GM06990 (cell line): ENCODE measurements at regions not wholly inside any gene's neighbourhood (a gene's known extent, or its start where the extent isn't known, plus 50 kb on each side); places are given as distances from the start of the nearest gene placed in this dataset.

ENCODE experiments used
- DNase-seq: peaks from one replicate; pipeline ENCODE4 v3.0.0-alpha.2; 2011; ENCODE audit not compliant: insufficient read length; ENCODE audit errors: extremely low read depth
- H3K27me3 ChIP-seq: replicated peaks from 2 replicates; pipeline ENCODE4 v1.6.0; 2011; ENCODE audit warnings: low read length; ENCODE audit not compliant: control insufficient read depth, insufficient read depth
- H3K36me3 ChIP-seq: 2 replicates; pipeline ENCODE4 v1.5.1; 2011; ENCODE audit warnings: low read length; ENCODE audit not compliant: control insufficient read depth, insufficient read depth
- H3K4me3 ChIP-seq: replicated peaks from 2 replicates; pipeline ENCODE4 v1.5.1; 2011; ENCODE audit warnings: low read depth, mild to moderate bottlenecking, control low read depth, low read length
- CTCF ChIP-seq: IDR thresholded peaks from 2 replicates; pipeline ENCODE4 v1.5.1; 2011; ENCODE audit warnings: low read length, control low read depth, mild to moderate bottlenecking, inconsistent platforms; ENCODE audit not compliant: insufficient read depth, poor library complexity, severe bottlenecking

- H3K4me3 ChIP-seq, result no peak overlapping the region
- DNase-seq, result no peak
- H3K27me3 ChIP-seq, result no peaks in the 10 kb centered on the region
- H3K36me3 ChIP-seq, result no peaks in the 10 kb centered on the region
- TF ChIP-seq CTCF, result no peak
Observed at GRCh38 chr15:94855409-94856266, 624.3 kb downstream of the MCTP2 start.

- DNase-seq, result no peak
- Histone ChIP-seq H3K4me3 (no peak overlapping the region), H3K36me3 (no peaks in the 10 kb centered on the region), H3K27me3 (no peaks in the 10 kb centered on the region)
- TF ChIP-seq CTCF, result no peak
Observed at GRCh38 chr15:94856267-94856854, 625.0 kb downstream of the MCTP2 start.

GRCh38 chr15:94857466-94857865, 626.1 kb downstream of the MCTP2 start:
- no peaks in the 10 kb centered on the region for H3K27me3 ChIP-seq
- no peak for DNase-seq
- no peak overlapping the region for H3K4me3 ChIP-seq
- TF ChIP-seq CTCF, result no peak
- no peaks in the 10 kb centered on the region for H3K36me3 ChIP-seq

- no peaks in the 10 kb centered on the region for H3K36me3 ChIP-seq
- no peaks in the 10 kb centered on the region for H3K27me3 ChIP-seq
- H3K4me3 ChIP-seq, result no peak overlapping the region
- no peak for TF ChIP-seq CTCF
- DNase-seq, result no peak
Observed at GRCh38 chr15:94858011-94858410, 626.6 kb downstream of the MCTP2 start.

DNA sequence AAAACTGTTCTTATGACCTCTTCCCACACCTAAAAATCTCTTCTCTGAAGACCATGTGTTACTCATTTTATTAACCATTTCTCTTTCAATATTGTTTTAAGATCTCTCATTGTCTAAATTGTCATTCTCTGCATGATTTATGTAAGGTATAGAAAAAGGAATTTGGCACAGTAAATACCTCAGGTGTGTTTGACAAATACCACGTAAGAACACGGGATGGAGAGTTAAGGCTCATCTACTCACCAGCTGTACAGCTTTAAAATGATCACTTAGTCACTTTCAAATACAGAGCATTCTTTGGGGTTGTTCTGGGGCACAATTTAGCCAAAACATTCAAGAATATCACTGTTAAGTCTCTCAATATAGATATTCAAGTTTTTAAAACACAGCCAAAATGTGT, 627.1 kb downstream of the MCTP2 start:
- no peak overlapping the region for H3K4me3 ChIP-seq
- no peaks in the 10 kb centered on the region for H3K36me3 ChIP-seq
- no peak for DNase-seq
- no peaks in the 10 kb centered on the region for H3K27me3 ChIP-seq
- TF ChIP-seq CTCF, result no peak
